Smooth muscle cell (in vitro differentiated cells): ENCODE measurements at regions not wholly inside any gene's neighbourhood (a gene's known extent, or its start where the extent isn't known, plus 50 kb on each side); places are given as distances from the start of the nearest gene placed in this dataset.

Experiments
- DNase-seq: peaks from one replicate; lab custom pipeline; 2025; ENCODE audit not compliant: unreplicated experiment; lab: John Stamatoyannopoulos, UW
- H2AFZ ChIP-seq: fragments of 200-600 bp; sonication (generic); 2 replicates; pipeline ENCODE4 v1.6.0; 2016; ENCODE audit warnings: antibody characterized with exemption, low read depth, mild to moderate bottlenecking
- H3F3A ChIP-seq: fragments of 200-600 bp; sonication (generic); 2 replicates; pipeline ENCODE4 v1.6.0; 2017; ENCODE audit warnings: antibody characterized with exemption, low read depth
- H3K27ac ChIP-seq: fragments of 200-600 bp; sonication (generic); 2 replicates; pipeline ENCODE4 v1.5.1; 2016; ENCODE audit warnings: low read depth, mild to moderate bottlenecking
- H3K27me3 ChIP-seq: fragments of 200-600 bp; sonication (generic); 2 replicates; pipeline ENCODE4 v1.6.1; 2016; ENCODE audit warnings: low read depth, mild to moderate bottlenecking
- H3K36me3 ChIP-seq: fragments of 200-600 bp; sonication (generic); 2 replicates; pipeline ENCODE4 v1.5.1; 2016; ENCODE audit warnings: low read depth
- H3K4me1 ChIP-seq: fragments of 200-600 bp; sonication (generic); 2 replicates; pipeline ENCODE4 v1.5.1; 2016; ENCODE audit warnings: low read depth
- H3K4me2 ChIP-seq: fragments of 200-600 bp; sonication (generic); 2 replicates; pipeline ENCODE4 v1.6.0; 2016; ENCODE audit warnings: mild to moderate bottlenecking
- H3K4me3 ChIP-seq: fragments of 200-600 bp; sonication (generic); 2 replicates; pipeline ENCODE4 v1.5.1; 2016; ENCODE audit warnings: mild to moderate bottlenecking
- H3K79me2 ChIP-seq: fragments of 200-600 bp; sonication (generic); 2 replicates; pipeline ENCODE4 v1.6.0; 2016; ENCODE audit warnings: low read depth, mild to moderate bottlenecking
- H3K9ac ChIP-seq: fragments of 200-600 bp; sonication (generic); 2 replicates; pipeline ENCODE4 v1.6.0; 2016; ENCODE audit warnings: low read depth
- H3K9me3 ChIP-seq: fragments of 200-600 bp; sonication (generic); replicated peaks from 2 replicates; pipeline ENCODE4 v1.5.1; 2016; ENCODE audit warnings: low read depth
- H4K20me1 ChIP-seq: fragments of 200-600 bp; sonication (generic); 2 replicates; pipeline ENCODE4 v1.6.0; 2016; ENCODE audit warnings: low read depth
- CTCF ChIP-seq: fragments of 200-600 bp; sonication (generic); IDR thresholded peaks from 2 replicates; pipeline ENCODE4 v1.5.1; 2017; ENCODE audit warnings: borderline replicate concordance, mild to moderate bottlenecking, antibody characterized with exemption; ENCODE audit not compliant: insufficient read depth, poor library complexity, severe bottlenecking
- WGBS: methylation state at CpG from one replicate; pipeline ENCODE4 v1.1.7; 2016; ENCODE audit warnings: low lambda C conversion rate; 5-methylcytosine and 5-hydroxymethylcytosine counted together

- Histone ChIP-seq H3K4me3 (no peak overlapping the region), H3K27me3 (no peaks in the 10 kb centered on the region), H3K4me1 (no peaks in the 10 kb centered on the region), H3K36me3 (no peaks in the 10 kb centered on the region), H3K27ac (no peak overlapping the region), H3K9me3 (no peaks in the 10 kb centered on the region), H3K9ac (no peak overlapping the region), H3K79me2 (no peaks in the 10 kb centered on the region), H3F3A (no peaks in the 10 kb centered on the region), H2AFZ (no peak overlapping the region), H4K20me1 (no peaks in the 10 kb centered on the region), H3K4me2 (no peak overlapping the region)
- no peak for TF ChIP-seq CTCF
- DNase-seq: no peak
- 73% methylated on average over 8 of the region's 8 CpGs for WGBS
Measured at GRCh38 chr2:71851094-71851750, 296.4 kb downstream of the CYP26B1 start.

GRCh38 chr2:71850306-71850801 is 297.3 kb downstream of the CYP26B1 start:
- H2AFZ ChIP-seq: no peak overlapping the region
- no peak overlapping the region for H3K27ac ChIP-seq
- no peak overlapping the region for H3K4me3 ChIP-seq
- DNase-seq: no peak
- TF ChIP-seq CTCF: no peak
- H3K9ac ChIP-seq: no peak overlapping the region
- H4K20me1 ChIP-seq: no peaks in the 10 kb centered on the region
- no peak overlapping the region for H3K4me2 ChIP-seq
- WGBS: 67% methylated on average over 8 of the region's 8 CpGs
- no peaks in the 10 kb centered on the region for H3K9me3 ChIP-seq
- H3K79me2 ChIP-seq: no peaks in the 10 kb centered on the region
- H3K36me3 ChIP-seq: no peaks in the 10 kb centered on the region
- no peaks in the 10 kb centered on the region for H3K4me1 ChIP-seq
- no peaks in the 10 kb centered on the region for H3K27me3 ChIP-seq
- no peaks in the 10 kb centered on the region for H3F3A ChIP-seq

- TF ChIP-seq CTCF: no peak
- 89% methylated on average over 10 of the region's 10 CpGs for WGBS
- H3K4me2 ChIP-seq: no peak overlapping the region
- no peaks in the 10 kb centered on the region for H3K79me2 ChIP-seq
- H3K36me3 ChIP-seq: no peaks in the 10 kb centered on the region
- H3K27me3 ChIP-seq: no peaks in the 10 kb centered on the region
- H2AFZ ChIP-seq: no peak overlapping the region
- no peak overlapping the region for H3K9ac ChIP-seq
- H3K9me3 ChIP-seq: no peaks in the 10 kb centered on the region
- H3K4me1 ChIP-seq: no peaks in the 10 kb centered on the region
- DNase-seq: no peak
- H4K20me1 ChIP-seq: no peaks in the 10 kb centered on the region
- no peaks in the 10 kb centered on the region for H3F3A ChIP-seq
- no peak overlapping the region for H3K27ac ChIP-seq
- no peak overlapping the region for H3K4me3 ChIP-seq
Measured at GRCh38 chr2:71849607-71850305, 297.9 kb downstream of the CYP26B1 start.
